Glomerular endothelial cell (primary cell): ENCODE measurements at regions not wholly inside any gene's neighbourhood (a gene's known extent, or its start where the extent isn't known, plus 50 kb on each side); places are given as distances from the start of the nearest gene placed in this dataset.

Experiments
- DNase-seq: peaks from one replicate; pipeline ENCODE4 v3.0.0-alpha.2; 2011; ENCODE audit warnings: low read depth, low spot score; ENCODE audit errors: extremely low read depth

DNA sequence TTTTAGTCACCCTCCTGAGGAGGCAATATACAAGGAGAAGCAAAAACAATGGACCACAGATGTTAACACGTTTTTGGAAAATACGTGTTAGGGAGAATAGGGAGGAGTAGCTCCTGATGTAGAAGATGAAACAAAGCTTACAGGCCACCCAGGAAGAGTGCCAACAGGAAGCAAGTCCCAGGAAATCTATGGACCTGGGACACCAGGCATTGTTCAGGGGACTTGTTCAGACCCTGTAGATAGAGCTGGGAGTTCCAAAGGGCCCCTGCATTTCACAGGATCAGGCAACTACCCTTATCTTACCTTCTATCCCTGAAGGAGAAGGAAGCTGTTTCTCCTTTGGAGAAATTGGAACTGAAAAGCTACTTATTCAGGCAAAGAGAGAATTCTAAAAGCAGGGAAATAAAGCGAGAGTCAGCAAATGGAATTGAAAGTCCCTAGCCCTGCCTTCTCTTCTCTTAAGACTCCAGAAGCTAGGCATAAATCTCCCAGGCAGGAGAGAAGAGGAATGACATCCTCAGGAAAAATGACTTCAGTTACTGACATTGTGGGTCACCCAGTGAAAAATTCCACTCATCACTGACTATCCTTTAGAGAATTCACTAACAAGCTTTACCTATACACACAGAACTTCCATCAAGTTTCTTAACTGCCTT, 77.7 kb upstream of the FAM3C start:
- DNase-seq: no peak

DNA sequence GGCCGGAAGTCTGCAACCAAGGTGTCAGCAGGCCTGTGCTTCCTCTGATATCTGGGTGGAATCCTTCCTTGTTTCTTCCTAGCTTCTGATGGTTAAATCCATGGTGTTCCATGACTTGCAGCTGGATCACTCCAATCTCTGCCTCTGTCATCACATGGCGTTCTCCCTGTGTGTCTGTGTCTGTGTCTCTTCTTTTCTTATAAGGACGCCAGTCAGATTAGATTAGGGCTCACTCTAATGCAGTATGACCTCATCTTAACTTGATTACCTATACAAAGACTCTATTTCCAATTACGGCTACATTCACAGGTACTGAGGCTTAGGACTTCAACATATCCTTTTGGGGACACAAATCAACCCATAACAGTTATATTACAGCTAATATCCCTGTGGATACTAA, 70.3 kb upstream of the FAM3C start:
- DNase-seq: no peak

DNA sequence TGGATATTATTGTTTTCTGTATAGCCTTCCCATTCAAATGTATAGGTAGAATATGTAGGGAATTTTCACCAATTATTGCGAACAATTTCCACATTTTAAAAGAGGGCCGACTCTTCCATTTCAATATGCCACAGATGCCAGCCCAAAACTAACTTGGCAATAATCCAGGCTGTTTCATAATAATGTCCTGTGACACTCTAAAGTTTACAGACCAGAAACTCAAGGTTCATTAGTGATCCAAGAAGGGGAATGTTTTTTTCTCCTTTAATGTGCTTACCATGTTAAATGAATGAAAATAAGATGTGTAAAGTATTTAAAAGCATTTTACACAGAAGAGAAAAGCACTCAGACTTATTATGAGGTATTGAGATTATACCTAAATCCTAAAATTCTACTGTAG, 63.0 kb upstream of the FAM3C start:
- DNase-seq: no peak

DNA sequence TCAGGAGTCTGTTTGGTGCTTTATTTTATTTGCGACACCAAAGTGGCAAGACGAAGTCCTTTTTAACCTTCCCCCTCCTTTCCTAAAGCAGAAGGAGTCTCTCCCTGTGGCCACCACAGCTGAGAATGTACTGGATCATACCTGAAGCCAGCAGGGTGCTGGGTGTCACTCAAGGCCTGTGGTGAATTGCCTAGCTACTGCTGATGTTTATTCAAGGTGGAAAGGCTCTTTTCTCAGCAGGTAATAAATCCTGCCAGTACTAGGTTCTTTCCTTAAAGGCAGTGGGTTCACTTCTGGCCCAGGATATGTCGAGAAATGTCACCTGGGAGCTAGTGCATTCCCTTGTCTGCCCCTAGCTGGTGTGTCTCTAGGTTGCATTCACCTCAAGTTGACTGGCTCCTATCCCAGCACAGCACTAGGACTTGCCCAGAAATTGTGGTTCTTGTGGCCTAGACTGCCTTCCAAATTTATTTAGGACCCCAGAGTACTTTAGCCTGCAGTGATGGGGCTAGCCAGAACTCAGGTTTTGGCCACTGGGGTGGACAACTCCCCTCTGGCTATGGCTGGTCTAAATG, 60.8 kb upstream of the FAM3C start:
- DNase-seq: no peak

DNA sequence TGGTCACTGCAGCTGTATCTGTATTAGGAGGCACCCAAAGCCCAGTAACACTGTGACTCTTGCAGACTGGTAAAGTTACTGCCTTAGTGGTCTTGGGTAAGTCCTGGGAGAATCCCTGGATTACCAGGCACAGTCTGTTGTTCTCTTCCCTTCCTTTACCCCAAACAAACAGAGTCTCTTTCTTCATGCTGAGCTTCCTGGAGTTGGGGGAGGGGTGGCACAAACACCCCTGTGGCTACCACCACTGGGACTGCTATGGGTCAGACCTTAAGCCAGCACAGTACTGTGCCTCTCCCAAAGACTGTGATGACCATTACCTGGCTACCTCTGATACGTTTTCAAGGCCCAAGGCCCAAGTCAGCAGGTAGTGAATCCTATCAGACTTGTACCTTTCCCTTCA, 59.9 kb upstream of the FAM3C start:
- no peak for DNase-seq

DNA sequence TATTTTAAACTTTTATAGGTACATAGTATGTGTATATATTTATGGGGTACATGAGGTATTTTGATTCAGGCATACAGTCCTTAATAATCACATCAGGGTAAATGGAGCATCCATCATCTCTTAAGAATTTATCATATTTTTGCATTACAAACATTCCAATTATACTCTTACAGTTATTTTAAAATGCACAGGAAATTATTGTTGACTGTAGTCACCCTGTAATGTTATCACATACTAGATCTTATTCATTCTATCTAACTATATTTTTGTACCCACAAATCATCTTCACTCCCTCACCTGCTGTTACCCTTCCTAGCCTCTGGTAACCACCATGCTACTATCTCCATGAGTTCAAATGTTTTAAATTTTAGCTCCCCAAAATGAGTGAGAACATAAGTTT, 56.3 kb upstream of the FAM3C start:
- DNase-seq: no peak

DNA sequence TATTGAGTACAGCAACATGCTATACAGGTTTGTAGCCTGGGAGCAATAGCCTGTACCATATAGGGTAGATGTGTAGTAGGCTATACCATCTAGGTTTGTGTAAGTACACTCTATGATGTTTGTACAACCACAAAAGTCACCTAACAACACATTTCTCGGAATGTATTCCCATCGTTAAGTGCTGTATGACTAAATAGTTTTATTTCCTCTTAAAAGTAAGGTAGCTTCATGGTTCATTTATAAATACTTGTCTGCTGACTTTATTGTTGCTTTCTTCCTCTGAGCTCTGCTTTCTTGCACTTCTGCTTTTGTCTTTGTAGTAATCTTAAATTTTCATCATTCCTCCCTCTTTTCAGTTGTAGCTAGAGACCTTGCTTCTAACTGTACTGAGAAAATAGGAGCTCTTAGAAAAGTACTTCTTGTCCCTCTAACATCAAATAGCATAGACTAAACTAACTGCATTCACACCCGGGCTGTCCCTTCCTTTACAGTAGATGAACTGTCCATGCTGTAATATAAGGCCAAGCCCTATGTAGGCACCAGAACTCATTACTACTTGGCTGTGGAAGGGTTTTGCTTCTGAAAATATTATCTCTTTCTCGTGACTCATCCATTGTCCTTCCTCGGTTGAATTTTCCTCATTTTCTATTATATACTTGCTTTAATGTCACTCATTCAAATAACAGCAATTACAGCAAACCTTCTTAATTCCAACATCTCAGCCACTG, 55.4 kb upstream of the FAM3C start:
- no peak for DNase-seq

DNA sequence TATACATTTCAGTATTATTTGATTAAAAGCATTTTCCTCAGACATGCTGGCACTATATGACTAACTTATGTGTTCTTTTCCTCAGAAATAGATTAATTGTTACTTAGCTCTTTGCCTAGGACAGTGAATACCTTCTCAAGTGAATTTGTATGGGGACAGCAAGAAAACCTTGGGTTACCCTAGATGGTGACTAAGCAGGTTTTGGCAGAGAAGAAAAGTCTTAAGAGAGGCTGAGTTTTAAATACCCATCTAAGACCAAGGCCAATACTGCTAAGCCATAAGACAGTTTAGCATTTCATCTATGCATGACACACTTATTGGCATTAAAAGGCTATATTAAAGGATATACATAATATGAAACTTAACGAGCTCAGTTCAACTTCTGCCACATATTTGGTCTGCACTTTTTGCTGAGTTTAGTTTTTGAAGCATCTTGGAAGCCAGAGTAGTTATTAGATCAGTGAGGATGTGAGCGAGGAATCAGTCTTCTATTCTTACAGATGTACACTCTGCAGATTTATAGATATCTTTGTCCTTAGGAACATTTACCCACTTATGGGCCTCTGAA, 54.6 kb upstream of the FAM3C start:
- DNase-seq: no peak

DNA sequence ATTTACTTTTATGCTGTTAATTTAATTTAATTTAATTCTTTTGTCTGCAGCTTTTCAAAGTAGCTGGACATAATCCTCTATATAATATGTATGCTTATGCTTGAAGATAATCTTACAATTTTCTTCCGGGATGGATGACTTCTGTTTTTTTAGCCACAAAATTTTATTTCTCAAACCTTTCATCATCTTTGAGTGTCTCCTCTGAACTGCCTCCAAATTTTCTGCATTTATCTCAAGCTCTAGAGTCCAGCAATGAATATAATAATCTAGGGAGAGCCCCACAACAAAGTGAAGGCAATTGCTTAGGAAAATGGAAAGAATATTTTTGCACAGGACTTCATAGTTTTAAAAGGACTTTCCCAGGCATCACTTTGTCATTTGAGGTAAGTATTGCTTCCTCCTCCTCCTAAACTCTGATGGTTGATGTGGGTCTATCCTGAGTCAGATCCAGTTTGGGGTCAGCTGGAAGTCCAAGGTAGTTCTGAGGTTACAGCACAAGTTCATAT, 53.7 kb upstream of the FAM3C start:
- DNase-seq: no peak

DNA sequence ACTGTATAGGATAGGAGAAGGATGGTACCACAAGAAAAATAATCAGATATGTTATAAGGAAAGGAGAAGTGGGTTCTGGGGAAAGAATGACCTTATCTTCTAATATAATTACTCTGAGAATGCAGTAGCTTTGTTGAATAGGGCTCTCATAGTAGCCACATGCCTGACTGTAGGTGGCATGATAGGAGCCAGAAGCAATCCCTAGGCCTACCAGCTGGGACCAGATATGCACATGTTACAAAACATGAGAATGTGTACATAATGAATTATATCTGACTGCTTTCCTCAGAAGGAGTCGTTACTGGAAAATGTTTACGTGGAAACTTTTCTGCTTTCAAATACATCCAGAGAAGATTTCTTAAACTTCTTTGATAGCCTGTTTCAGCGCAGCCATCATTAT, 53.2 kb upstream of the FAM3C start:
- DNase-seq: no peak

DNA sequence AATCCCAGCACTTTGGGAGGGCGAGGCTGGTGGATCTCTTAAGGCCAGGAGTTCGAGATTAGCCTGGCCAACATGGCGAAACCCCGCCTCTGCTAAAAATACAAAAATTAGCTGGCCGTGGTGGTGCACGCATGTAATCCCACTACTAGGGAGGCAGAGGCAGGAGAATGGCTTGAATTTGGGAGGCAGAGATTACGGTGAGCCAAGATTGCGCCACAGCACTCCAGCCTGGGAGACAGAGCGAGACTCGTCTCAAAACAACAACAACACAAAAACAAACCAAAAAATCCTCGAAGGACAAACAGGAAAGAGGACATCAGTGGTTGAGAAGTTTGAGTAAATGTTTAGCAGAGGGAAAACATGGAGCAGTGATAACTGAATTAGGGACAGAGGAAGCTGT, 52.3 kb upstream of the FAM3C start:
- DNase-seq: no peak

DNA sequence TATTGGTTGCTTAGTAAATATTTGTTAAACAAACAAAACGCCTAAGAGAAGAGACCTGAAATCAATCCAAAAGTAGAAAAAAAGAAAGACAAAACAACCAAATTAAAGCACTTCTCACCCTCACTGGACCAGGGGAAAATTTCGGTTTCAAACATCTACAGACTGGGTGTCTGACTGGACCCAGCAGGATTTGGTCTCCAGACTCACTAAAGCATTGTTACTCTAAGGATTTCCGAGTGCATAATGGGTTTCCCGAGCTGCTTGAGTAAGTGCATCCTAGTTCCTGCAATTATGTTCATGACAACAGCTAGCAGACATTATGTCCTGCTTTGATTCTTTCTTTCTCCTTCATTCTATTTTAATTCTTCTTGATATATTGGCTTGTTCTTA, 51.8 kb upstream of the FAM3C start:
- peak; percentile 29 for DNase-seq

DNA sequence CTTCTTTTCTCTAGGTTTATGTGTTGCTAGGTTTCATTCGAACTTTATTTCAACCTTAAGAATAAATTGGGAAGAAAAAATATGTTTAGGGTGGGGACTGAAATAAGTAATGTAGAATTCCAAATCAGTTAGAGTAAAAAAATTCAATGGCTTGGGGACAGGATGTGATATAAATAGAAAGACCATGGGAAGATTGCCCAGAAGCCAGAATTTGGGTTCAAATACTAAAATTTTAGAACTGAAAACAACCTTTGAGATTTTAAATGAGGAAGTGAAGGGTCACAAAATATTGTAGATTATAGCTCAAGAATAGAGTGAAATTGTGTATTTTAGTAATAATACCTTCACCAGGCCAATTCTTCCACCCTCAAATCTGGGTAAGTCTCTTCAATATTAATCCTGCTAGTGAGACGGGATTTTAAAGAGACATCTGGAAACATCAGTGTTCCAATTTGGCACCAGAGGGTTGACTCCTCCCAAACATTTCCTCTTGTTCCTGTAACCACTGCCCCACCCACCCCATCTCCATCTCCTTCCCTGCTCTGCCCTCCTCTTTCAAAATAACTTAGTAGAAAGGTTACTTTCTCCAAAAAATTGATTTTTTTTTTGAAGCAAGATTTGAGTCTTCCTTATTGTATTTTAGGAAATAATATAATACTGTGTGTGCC, 51.3 kb upstream of the FAM3C start:
- no peak for DNase-seq

DNA sequence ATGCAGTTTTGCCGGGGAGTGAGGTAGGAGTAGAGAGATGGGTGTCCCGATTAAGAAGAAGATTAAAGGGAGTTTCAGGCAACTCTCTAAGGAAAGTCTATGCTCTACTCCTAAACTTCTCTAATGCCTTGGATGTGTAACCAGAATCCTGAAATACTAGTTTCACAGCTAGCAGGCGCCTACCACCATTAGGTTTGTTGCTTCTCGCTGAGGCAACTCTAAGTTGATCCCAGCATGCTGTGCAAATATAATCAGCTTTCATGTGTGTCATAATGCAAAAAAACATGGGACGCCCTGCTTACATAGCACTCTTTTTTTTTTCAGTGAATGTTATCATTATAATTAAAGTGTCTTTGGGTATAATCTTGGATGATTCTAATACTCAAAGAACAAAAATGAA, 50.4 kb upstream of the FAM3C start:
- DNase-seq: no peak
